Trophoblast cell (in vitro differentiated cells and primary cell): ENCODE measurements at regions not wholly inside any gene's neighbourhood (a gene's known extent, or its start where the extent isn't known, plus 50 kb on each side); places are given as distances from the start of the nearest gene placed in this dataset.
"Not testable (repeated sequence)": the region's sequence is repeated elsewhere in the genome, so short reads cannot be mapped to it uniquely, and the experiment has no call there.

ENCODE experiments used
- DNase-seq, 2 donors: peaks; one replicate each; pipeline ENCODE4 v3.0.0-alpha.2; 2016
- H2AFZ ChIP-seq: 2 replicates; pipeline ENCODE4 v1.6.1; 2013; ENCODE audit warnings: low read length, moderate library complexity, mild to moderate bottlenecking; ENCODE audit not compliant: insufficient read depth, poor library complexity
- H2AK5ac ChIP-seq: 2 replicates; pipeline ENCODE4 v1.6.1; 2013; ENCODE audit warnings: mild to moderate bottlenecking, low read length
- H2BK120ac ChIP-seq: 2 replicates; pipeline ENCODE4 v1.6.1; 2013; ENCODE audit warnings: low read length, mild to moderate bottlenecking, moderate library complexity; ENCODE audit not compliant: insufficient read depth, poor library complexity
- H2BK12ac ChIP-seq: 2 replicates; pipeline ENCODE4 v1.6.1; 2013; ENCODE audit warnings: mild to moderate bottlenecking, low read length, moderate library complexity
- H2BK5ac ChIP-seq: 2 replicates; pipeline ENCODE4 v1.6.1; 2013; ENCODE audit warnings: low read length, low read depth, moderate library complexity, mild to moderate bottlenecking; ENCODE audit not compliant: poor library complexity
- H3K14ac ChIP-seq: 2 replicates; pipeline ENCODE4 v1.6.1; 2013; ENCODE audit warnings: mild to moderate bottlenecking, low read length
- H3K18ac ChIP-seq: 2 replicates; pipeline ENCODE4 v1.6.1; 2013; ENCODE audit warnings: mild to moderate bottlenecking, low read length
- H3K23ac ChIP-seq: 2 replicates; pipeline ENCODE4 v1.6.1; 2013; ENCODE audit warnings: low read length
- H3K27ac ChIP-seq: 2 replicates; pipeline ENCODE4 v1.5.1; 2013; ENCODE audit warnings: low read depth, mild to moderate bottlenecking, inconsistent platforms, low read length, moderate library complexity
- H3K27me3 ChIP-seq: 2 replicates; pipeline ENCODE4 v1.6.1; 2013; ENCODE audit warnings: inconsistent platforms, mild to moderate bottlenecking, low read length, moderate library complexity; ENCODE audit not compliant: insufficient read depth
- H3K36me3 ChIP-seq, 2 experiments: 1 replicate in 1 of 2; 2 replicates in 1 of 2; pipeline ENCODE4 v1.6.1; 2013; ENCODE audit warnings: low read length in 2 of 2, mild to moderate bottlenecking in 2 of 2, moderate library complexity in 1 of 2; ENCODE audit not compliant: insufficient read depth in 2 of 2, control insufficient read depth in 1 of 2
- H3K4ac ChIP-seq: 2 replicates; pipeline ENCODE4 v1.6.1; 2013; ENCODE audit warnings: low read depth, mild to moderate bottlenecking, low read length, moderate library complexity
- H3K4me1 ChIP-seq, 2 experiments: 1 replicate in 1 of 2; 2 replicates in 1 of 2; pipeline ENCODE4 v1.6.1; 2013; ENCODE audit warnings: low read length in 2 of 2, mild to moderate bottlenecking in 2 of 2, moderate library complexity in 1 of 2; ENCODE audit not compliant: insufficient read depth in 2 of 2, control insufficient read depth in 1 of 2
- H3K4me2 ChIP-seq: 2 replicates; pipeline ENCODE4 v1.6.1; 2013; ENCODE audit warnings: inconsistent platforms, mild to moderate bottlenecking, low read length, moderate library complexity
- H3K4me3 ChIP-seq: 2 replicates; pipeline ENCODE4 v1.5.1; 2013; ENCODE audit warnings: mild to moderate bottlenecking, low read depth, low read length, inconsistent platforms
- H3K79me1 ChIP-seq: one replicate; pipeline ENCODE4 v1.6.1; 2013; ENCODE audit warnings: low read length
- H3K79me2 ChIP-seq: 2 replicates; pipeline ENCODE4 v1.6.1; 2013; ENCODE audit warnings: low read length, mild to moderate bottlenecking; ENCODE audit not compliant: control insufficient read depth, insufficient read depth, poor library complexity
- H3K9ac ChIP-seq: 2 replicates; pipeline ENCODE4 v1.6.1; 2013; ENCODE audit warnings: mild to moderate bottlenecking, low read length
- H3K9me3 ChIP-seq: 2 replicates; pipeline ENCODE4 v1.6.1; 2013; ENCODE audit warnings: low read depth, mild to moderate bottlenecking, control low read depth, inconsistent platforms, low read length; ENCODE audit not compliant: insufficient read depth
- H4K12ac ChIP-seq: 2 replicates; pipeline ENCODE4 v1.6.1; 2013; ENCODE audit warnings: low read depth, mild to moderate bottlenecking, low read length, moderate library complexity
- H4K8ac ChIP-seq: 2 replicates; pipeline ENCODE4 v1.6.1; 2013; ENCODE audit warnings: low read depth, mild to moderate bottlenecking, low read length, moderate library complexity
- H4K91ac ChIP-seq: one replicate; pipeline ENCODE4 v1.6.1; 2013; ENCODE audit warnings: low read depth, mild to moderate bottlenecking, low read length, moderate library complexity
- WGBS: extraction: QIAGEN DNeasy Blood & Tissue Kit; methylation state at CpG from one replicate; pipeline ENCODE4 v1.1.7; 2013; ENCODE audit warnings: missing lambda C conversion rate; ENCODE audit not compliant: insufficient read length, insufficient coverage; ENCODE audit errors: extremely low coverage; 5-methylcytosine and 5-hydroxymethylcytosine counted together

DNA sequence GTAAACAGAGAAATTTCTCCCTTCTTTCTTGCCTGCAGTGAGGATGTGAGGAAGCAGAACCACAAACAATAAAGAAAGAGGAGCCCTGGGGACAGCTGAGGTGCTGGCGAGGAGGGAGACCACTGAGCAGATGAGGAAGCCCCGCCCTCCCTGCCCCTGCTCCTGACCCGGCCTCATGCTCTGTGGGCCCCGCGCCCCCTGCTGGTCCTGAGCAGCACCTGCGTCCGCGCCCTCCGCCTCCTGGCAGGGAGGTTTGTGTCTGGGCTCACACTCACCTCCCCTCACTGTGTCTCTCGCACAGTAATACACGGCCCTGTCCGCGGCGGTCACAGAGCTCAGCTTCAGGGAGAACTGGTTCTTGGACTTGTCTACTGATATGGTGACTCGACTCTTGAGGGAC is 104.4 kb downstream of the OR4M2 start:
- H3K4me2 ChIP-seq, H3K14ac ChIP-seq, H3K18ac ChIP-seq, H3K79me1 ChIP-seq, H3K23ac ChIP-seq, H3K4me3 ChIP-seq, H2BK12ac ChIP-seq, H2AFZ ChIP-seq, H3K9me3 ChIP-seq, H3K4me1 ChIP-seq, H3K36me3 ChIP-seq, DNase-seq, H3K27me3 ChIP-seq, H3K27ac ChIP-seq, H2AK5ac ChIP-seq, H3K79me2 ChIP-seq, H2BK120ac ChIP-seq, H3K4ac ChIP-seq, H4K12ac ChIP-seq, H4K91ac ChIP-seq, H2BK5ac ChIP-seq, H3K9ac ChIP-seq, H4K8ac ChIP-seq: not testable (repeated sequence)
- no CpG with 5 or more reads among the region's 15 CpGs for WGBS

- not testable (repeated sequence) for H4K12ac ChIP-seq, H3K4me1 ChIP-seq, H2BK12ac ChIP-seq, DNase-seq, H3K18ac ChIP-seq, H2BK120ac ChIP-seq, H3K36me3 ChIP-seq, H3K27me3 ChIP-seq, H3K9me3 ChIP-seq, H3K23ac ChIP-seq, H2AFZ ChIP-seq, H4K91ac ChIP-seq, H3K27ac ChIP-seq, H3K4me2 ChIP-seq, H3K4ac ChIP-seq, H3K79me1 ChIP-seq, H3K79me2 ChIP-seq, H2BK5ac ChIP-seq, H2AK5ac ChIP-seq, H4K8ac ChIP-seq, H3K4me3 ChIP-seq, H3K14ac ChIP-seq, H3K9ac ChIP-seq
- WGBS = no CpG with 5 or more reads among the region's 9 CpGs
Measured at GRCh38 chr15:22186846-22187532, 106.7 kb downstream of the OR4M2 start.

DNA sequence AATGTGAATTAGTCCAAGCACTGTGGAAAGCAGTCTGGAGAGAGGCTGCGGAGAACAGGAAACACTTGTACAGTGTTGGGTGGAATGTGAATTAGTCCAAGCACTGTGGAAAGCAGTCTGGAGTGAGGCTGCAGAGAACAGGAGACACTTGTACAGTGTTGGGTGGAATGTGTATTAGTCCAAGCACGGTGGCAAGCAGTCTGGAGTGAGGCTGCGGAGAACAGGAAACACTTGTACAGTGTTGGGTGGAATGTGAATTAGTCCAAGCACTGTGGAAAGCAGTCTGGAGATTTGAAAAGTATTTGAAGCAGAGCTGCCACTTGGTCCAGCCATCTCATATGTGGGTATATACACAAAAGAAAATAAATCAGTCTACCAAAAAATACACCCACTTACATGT is 111.5 kb downstream of the OR4M2 start:
- H3K79me1 ChIP-seq, DNase-seq, H3K4me1 ChIP-seq, H3K18ac ChIP-seq, H2BK12ac ChIP-seq, H3K9me3 ChIP-seq, H2BK5ac ChIP-seq, H3K79me2 ChIP-seq, H4K8ac ChIP-seq, H3K23ac ChIP-seq, H3K4ac ChIP-seq, H2BK120ac ChIP-seq, H3K4me3 ChIP-seq, H3K14ac ChIP-seq, H3K36me3 ChIP-seq, H3K27me3 ChIP-seq, H3K9ac ChIP-seq, H3K27ac ChIP-seq, H2AK5ac ChIP-seq, H3K4me2 ChIP-seq, H4K12ac ChIP-seq, H4K91ac ChIP-seq, H2AFZ ChIP-seq: not testable (repeated sequence)
- no CpG with 5 or more reads among the region's 3 CpGs for WGBS

DNA sequence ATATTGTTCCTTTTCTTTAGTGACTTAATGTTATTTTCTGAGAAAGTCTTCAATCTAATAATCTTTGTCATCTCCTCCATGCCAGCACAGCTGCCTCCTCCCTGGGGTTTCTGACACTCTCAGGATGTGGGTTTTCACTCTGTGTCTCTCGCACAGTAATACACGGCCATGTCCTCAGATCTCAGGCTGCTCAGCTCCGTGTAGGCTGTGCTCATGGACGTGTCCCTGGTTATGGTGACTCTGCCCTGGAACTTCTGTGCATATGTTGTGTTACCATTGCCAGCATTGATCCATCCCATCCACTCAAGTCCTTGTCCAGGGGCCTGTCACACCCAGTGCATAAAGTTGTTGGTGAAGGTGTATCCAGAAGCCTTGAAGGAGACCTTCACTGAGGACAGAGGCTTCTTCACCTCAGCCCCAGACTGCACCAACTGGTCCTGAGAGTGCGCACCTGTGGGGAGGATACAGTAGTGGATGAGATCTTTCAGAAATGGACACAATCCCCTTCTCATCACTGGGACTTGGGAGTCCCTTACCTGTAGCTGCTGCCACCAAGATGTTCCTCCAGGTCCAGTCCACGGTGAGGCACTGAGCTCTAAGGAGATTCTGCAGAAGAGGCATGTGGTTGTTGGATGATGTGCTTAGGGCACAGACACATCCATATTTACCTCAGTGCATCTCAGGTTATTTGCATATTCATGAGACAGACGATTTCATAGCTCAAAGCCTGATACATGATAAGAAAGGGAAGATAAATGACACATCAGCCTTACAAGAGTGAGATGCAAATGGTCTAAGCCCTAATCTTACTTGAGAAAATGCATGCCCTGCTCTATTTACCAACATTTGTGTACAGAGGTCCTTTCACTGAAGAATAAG is 114.7 kb downstream of the OR4M2 start:
- not testable (repeated sequence) for H2BK5ac ChIP-seq, H2AFZ ChIP-seq, H3K4ac ChIP-seq, H3K79me1 ChIP-seq, H3K36me3 ChIP-seq, H3K9ac ChIP-seq, H3K9me3 ChIP-seq, H3K27me3 ChIP-seq, H3K4me1 ChIP-seq, H3K4me3 ChIP-seq, H3K23ac ChIP-seq, H3K4me2 ChIP-seq, H3K14ac ChIP-seq, H3K18ac ChIP-seq, DNase-seq, H2AK5ac ChIP-seq, H4K8ac ChIP-seq, H3K27ac ChIP-seq, H3K79me2 ChIP-seq, H4K12ac ChIP-seq, H4K91ac ChIP-seq, H2BK12ac ChIP-seq, H2BK120ac ChIP-seq
- no CpG with 5 or more reads among the region's 7 CpGs for WGBS
